ENCODE measurements at regions not wholly inside any gene's neighbourhood (a gene's known extent, or its start where the extent isn't known, plus 50 kb on each side); places are given as distances from the start of the nearest gene placed in this dataset.

GRCh38 chr5:108615216-108615615 lies 132.5 kb upstream of the FER start:
- intact Hi-C loops (cut with DNase I), result no loop called here
- no peak for TF ChIP-seq POLR2A (IDR thresholded peaks at IDR 0.05)
- TF ChIP-seq, protein P1, sequence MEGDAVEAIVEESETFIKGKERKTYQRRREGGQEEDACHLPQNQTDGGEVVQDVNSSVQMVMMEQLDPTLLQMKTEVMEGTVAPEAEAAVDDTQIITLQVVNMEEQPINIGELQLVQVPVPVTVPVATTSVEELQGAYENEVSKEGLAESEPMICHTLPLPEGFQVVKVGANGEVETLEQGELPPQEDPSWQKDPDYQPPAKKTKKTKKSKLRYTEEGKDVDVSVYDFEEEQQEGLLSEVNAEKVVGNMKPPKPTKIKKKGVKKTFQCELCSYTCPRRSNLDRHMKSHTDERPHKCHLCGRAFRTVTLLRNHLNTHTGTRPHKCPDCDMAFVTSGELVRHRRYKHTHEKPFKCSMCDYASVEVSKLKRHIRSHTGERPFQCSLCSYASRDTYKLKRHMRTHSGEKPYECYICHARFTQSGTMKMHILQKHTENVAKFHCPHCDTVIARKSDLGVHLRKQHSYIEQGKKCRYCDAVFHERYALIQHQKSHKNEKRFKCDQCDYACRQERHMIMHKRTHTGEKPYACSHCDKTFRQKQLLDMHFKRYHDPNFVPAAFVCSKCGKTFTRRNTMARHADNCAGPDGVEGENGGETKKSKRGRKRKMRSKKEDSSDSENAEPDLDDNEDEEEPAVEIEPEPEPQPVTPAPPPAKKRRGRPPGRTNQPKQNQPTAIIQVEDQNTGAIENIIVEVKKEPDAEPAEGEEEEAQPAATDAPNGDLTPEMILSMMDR (IDR thresholded peaks at IDR 0.05), result no peak
- WGBS, 4 donors, result 55 to 72% (median 61%) methylated on average over 2 of the region's 2 CpGs

DNA sequence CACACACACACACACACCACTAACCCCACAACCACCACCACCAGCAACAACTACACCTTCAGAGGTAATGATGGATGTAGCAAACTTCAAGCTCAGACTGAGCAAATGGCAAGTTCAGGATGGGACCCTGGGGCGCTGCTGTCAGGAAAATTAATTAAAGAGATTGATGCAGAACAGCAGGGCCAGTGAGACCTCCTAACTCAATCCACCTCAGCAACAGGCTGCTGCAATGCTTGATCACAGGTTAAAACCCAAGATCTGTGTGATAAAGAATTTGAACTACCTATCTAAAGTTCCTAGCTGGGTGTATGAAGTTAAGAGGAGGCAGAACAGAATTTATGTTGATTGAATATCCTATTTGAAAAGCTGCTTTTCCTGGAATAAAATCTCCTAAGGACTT lies 140.3 kb upstream of the FER start:
- Histone ChIP-seq H3K36me3 (replicated peaks in 1 of 2) (no peaks in the 10 kb centered on the region), H3K27ac (no peak overlapping the region), H3K4me3 (no peak overlapping the region), H3K9me3 (replicated peaks in 1 of 3) (no peaks in the 10 kb centered on the region), H3K4me1 (replicated peaks in 1 of 2) (no peaks in the 10 kb centered on the region), H3K27me3 (no peaks in the 10 kb centered on the region)
- intact Hi-C loops (cut with DNase I), result no loop called here
- 33 to 73% (median 64%) methylated on average over 1 of the region's 1 CpG for whole genome bisulfite sequencing, 4 donors
- no peak for DNase-seq
- TF ChIP-seq POLR2A (IDR thresholded peaks at IDR 0.05), result no peak
- TF ChIP-seq, protein P1 (IDR thresholded peaks at IDR 0.05), result no peak

More at GRCh38 chr5:108615216-108615615, 132.5 kb upstream of the FER start:
- DNase-seq, result no peak
- H3K4me1 ChIP-seq (replicated peaks in 1 of 2), result no peaks in the 10 kb centered on the region
- H3K36me3 ChIP-seq (replicated peaks in 1 of 2), result no peaks in the 10 kb centered on the region
- H3K9me3 ChIP-seq (replicated peaks in 1 of 3), result no peaks in the 10 kb centered on the region
- H3K27me3 ChIP-seq, result no peaks in the 10 kb centered on the region
- no peak overlapping the region for H3K4me3 ChIP-seq
- no peak overlapping the region for H3K27ac ChIP-seq

- no peak for DNase-seq
- intact Hi-C loops (cut with DNase I), result no loop called here
- H3K36me3 ChIP-seq (replicated peaks in 1 of 2), result no peaks in the 10 kb centered on the region
Observed at GRCh38 chr5:108606185-108606584, 141.5 kb upstream of the FER start.

DNA sequence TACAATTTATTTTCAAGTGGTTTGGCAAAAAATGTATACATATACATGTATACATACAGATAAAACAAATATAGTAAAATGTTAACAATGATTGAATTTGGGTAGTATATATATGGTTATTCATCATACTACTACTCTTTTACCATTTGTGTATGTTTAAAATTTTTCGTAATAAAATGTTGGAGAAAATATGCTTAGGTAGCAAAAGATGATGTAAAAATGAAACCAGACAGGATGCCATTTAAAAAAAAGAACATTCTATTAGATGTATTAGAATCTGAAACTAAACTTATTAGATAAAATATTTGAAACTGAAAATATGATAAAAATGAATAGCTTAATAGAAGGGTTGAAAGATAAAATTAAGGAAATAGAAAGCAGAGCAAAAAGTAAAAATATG lies 144.9 kb upstream of the FER start:
- 47 to 91% (median 87%) methylated on average over 1 of the region's 1 CpG for WGBS, 4 donors
- no peak for TF ChIP-seq POLR2A (IDR thresholded peaks at IDR 0.05)
- TF ChIP-seq, protein P1 (IDR thresholded peaks at IDR 0.05), result no peak
- Histone ChIP-seq H3K36me3 (replicated peaks in 1 of 2) (no peaks in the 10 kb centered on the region), H3K4me3 (no peak overlapping the region), H3K9me3 (replicated peaks in 1 of 3) (no peaks in the 10 kb centered on the region), H3K4me1 (replicated peaks in 1 of 2) (no peaks in the 10 kb centered on the region), H3K27ac (no peak overlapping the region), H3K27me3 (no peaks in the 10 kb centered on the region)
- intact Hi-C loops (cut with DNase I), result no loop called here
- DNase-seq, result no peak

More at GRCh38 chr5:108606185-108606584, 141.5 kb upstream of the FER start:
- H3K27me3 ChIP-seq, result no peaks in the 10 kb centered on the region
- H3K4me1 ChIP-seq (replicated peaks in 1 of 2), result no peaks in the 10 kb centered on the region
- TF ChIP-seq POLR2A (IDR thresholded peaks at IDR 0.05), result no peak
- TF ChIP-seq, protein P1 (IDR thresholded peaks at IDR 0.05), result no peak
- H3K4me3 ChIP-seq, result no peak overlapping the region
- no peak overlapping the region for H3K27ac ChIP-seq
- H3K9me3 ChIP-seq (replicated peaks in 1 of 3), result no peaks in the 10 kb centered on the region
